Ovary (tissue), 3 donors: ENCODE measurements at regions not wholly inside any gene's neighbourhood (a gene's known extent, or its start where the extent isn't known, plus 50 kb on each side); places are given as distances from the start of the nearest gene placed in this dataset.

Source experiments
- POLR2A ChIP-seq: fragments of 450-650 bp; IDR thresholded peaks from one replicate; pipeline ENCODE4 v1.6.1; 2017; ENCODE audit warnings: antibody characterized with exemption, mild to moderate bottlenecking, moderate library complexity
- TF ChIP-seq, protein P1 (sequence below), 3 donors: fragments of 450-650 bp in 2 of 3; fragments of 200-600 bp in 1 of 3; IDR thresholded peaks; one replicate each; pipeline versions ENCODE4 v1.5.1 to v1.8.0; 2016 to 2022; ENCODE audit warnings: antibody characterized with exemption in 3 of 3, mild to moderate bottlenecking in 1 of 3
- donor health status: DM: no; HTN: no; CAD: no.

DNA sequence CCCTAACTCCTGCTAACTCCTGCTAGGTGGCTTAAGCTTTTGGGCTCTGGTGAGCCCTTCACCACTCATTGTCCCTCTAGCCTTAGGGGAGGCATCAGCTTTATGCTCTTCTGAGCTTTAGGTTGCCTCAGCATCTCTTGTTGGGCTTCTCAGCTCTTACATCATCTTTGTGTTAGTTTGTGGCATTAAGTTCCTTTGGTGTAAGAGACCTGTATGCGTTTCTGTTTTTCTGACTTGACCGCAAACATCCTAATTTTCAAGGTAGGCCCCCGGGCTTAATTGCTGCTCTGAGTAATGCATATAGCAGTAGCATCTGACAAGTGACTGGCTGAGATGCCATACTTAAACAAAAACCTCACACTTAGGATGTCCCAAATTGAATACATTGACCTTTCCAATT, 287.8 kb upstream of the TUT7 start:
- TF ChIP-seq, protein P1, sequence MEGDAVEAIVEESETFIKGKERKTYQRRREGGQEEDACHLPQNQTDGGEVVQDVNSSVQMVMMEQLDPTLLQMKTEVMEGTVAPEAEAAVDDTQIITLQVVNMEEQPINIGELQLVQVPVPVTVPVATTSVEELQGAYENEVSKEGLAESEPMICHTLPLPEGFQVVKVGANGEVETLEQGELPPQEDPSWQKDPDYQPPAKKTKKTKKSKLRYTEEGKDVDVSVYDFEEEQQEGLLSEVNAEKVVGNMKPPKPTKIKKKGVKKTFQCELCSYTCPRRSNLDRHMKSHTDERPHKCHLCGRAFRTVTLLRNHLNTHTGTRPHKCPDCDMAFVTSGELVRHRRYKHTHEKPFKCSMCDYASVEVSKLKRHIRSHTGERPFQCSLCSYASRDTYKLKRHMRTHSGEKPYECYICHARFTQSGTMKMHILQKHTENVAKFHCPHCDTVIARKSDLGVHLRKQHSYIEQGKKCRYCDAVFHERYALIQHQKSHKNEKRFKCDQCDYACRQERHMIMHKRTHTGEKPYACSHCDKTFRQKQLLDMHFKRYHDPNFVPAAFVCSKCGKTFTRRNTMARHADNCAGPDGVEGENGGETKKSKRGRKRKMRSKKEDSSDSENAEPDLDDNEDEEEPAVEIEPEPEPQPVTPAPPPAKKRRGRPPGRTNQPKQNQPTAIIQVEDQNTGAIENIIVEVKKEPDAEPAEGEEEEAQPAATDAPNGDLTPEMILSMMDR (IDR thresholded peaks at IDR 0.05), result no peak
- TF ChIP-seq POLR2A, result no peak
